HG02571 (cell line): ENCODE measurements at regions not wholly inside any gene's neighbourhood (a gene's known extent, or its start where the extent isn't known, plus 50 kb on each side); places are given as distances from the start of the nearest gene placed in this dataset.
"Not testable (repeated sequence)": the region's sequence is repeated elsewhere in the genome, so short reads cannot be mapped to it uniquely, and the experiment has no call there.

ENCODE experiments used
- ATAC-seq: cut with Tn5 transposase; IDR thresholded peaks from one replicate; pipeline ENCODE4 v1.9.1; 2021; ENCODE audit warnings: mild to moderate bottlenecking, moderate library complexity; ENCODE audit not compliant: unreplicated experiment

DNA sequence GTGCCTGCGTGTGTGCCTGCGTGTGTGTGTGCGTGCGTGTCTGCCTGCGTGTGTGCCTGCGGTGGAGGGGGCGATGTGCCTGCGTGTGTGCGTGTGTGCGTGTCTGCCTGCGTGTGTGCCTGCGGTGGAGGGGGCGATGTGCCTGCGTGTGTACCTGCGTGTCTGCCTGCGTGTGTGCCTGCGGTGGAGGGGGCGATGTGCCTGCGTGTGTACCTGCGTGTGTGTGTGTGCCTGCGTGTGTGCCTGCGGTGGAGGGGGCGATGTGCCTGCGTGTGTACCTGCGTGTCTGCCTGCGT, 116.7 kb upstream of the ZNF516 start:
- ATAC-seq = not testable (repeated sequence)

DNA sequence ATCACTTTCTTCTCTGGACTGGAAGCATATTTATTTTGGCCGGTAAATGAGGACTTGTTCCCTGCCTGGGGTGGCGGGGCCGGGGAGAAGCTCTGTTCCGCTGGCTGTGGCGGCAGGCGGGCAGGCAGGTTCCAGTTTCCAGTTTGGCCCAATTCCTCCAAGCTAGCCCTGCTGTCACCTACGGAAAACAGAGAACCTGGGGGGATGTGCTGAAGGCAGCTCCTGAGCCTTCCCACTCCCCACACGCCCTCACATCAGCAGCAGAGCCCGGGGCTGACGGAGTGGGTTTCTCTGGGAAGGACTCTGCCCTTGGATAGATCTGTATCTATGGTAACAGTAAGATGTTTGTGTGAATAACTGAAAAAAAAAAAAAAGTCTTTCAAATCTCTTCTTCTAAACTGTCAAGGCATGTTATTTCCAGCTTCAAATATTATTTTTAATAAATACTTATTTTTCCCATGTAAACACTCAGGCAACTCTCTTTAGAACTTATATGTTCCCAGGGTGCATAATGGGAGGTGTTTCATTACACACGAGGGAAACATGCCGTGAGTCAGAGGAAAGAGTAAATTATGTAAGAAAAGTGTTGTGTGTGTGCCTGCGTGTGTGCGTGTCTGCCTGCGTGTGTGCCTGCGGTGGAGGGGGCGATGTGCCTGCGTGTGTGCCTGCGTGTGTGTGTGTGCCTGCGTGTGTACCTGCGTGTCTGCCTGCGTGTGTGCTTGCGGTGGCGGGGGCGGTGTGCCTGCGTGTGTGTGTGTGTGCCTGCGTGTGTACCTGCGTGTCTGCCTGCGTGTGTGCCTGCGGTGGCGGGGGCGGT, 116.1 kb upstream of the ZNF516 start:
- no peak for ATAC-seq

DNA sequence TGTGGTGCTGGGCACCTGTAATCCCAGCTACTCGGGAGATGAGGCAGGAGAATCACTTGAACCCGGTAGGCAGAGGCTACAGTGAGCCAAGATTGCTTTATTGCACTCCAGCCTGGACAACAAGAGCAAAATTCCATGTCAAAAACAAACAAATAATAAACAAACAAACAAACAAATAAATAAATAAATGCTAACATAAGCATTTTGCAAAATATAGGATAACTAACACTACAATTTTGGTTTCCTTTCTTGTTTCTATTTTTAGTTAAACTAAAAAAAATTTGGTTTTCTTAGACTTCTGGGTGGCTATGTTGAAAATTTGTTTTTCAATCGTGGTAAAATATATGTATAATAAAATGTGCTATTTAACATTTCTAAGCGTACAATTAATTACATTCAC, 115.0 kb upstream of the ZNF516 start:
- no peak for ATAC-seq

DNA sequence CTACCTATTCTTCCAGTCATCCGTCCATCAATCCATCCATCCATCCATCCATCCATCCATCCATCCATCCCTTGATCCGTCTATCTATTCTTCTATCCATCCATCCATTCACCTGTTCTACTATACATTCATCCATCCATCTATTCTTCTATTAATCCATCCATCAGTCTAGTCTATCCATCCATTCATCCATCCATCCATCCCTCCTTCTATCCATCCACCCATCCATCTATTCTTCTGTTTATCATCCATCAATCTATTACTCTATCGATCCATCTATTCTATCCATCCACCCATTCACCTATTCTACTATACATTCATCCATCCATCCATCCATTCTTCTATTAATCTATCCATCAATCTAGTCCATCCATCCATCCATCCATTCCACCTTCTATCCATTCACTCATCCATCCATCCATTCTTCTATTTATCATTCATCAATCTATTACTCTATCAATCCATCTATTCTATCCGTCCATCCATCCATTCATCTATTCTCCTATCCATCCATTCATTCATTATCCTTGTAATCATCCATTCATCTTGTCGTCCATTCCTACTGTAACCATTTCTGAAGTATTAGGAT, 110.4 kb upstream of the ZNF516 start:
- ATAC-seq = no peak

DNA sequence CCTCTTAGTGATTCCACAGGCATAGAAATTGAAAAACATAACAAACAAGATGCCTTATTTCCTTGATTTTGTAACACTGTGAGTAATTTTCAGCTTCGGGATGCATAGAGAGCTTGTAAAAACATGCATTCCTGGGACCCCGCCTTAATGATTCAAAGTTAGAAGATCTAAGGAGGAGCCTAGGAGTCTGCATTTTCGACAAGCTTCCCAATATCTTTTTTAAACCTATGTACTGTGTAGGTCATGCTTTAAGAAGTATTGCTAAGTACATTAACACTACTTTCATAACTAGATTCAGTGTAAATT, 109.8 kb upstream of the ZNF516 start:
- ATAC-seq = no peak

DNA sequence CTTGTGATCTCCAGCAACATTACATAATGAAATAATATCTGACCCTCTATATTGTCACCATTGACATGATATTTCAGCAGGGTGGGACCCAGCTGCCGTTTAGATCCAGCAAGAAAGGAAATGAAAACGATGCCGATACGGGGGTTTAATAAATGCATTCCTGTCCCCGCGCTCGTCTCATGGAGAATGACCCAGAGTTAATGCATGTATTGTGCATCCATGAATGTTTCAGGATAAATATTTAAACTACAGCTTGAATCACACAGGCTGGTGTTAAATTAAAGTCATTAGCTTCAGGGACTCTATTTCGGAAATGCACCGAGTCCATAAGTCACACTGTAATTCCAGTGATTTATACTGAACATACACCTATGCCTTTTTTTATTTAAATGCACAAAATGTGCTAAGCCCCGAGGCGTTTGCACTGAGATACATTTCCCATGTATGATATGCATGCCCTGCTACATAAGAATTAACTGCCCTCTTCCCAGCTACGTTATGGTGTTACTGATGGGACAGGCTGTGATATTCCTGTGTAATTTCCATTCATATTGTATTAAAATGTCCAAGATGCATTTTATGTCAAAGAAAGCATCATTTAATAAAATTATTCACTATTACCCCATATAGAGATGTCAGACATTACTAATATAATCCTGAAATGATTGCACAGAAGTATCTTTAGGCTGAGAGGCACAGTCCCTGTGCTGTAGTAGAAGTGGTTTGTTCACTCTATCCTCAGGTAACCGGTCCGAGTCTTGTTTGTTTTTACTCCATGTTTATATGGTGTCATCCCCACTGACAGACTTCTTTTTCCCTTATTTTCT, 109.3 kb upstream of the ZNF516 start:
- ATAC-seq = no peak

DNA sequence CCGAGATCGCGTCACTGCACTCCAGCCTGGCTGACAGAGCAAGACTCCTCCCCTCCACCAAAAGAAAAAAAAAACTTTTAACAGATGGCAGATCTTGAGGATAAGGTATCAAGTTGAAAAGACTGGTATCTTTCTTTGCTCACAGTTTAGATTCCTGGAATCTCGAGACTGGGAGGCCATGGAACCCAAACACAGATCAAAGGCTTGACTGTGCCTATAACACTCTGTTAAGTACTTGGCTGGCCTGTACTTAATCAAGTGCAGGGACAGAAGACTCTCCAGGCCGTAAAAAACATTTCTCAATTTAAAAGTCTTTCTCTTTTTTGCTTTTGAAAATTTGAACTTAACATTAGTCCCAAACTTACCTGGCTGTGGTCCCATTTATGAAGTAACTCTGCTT, 107.1 kb upstream of the ZNF516 start:
- ATAC-seq = no peak

DNA sequence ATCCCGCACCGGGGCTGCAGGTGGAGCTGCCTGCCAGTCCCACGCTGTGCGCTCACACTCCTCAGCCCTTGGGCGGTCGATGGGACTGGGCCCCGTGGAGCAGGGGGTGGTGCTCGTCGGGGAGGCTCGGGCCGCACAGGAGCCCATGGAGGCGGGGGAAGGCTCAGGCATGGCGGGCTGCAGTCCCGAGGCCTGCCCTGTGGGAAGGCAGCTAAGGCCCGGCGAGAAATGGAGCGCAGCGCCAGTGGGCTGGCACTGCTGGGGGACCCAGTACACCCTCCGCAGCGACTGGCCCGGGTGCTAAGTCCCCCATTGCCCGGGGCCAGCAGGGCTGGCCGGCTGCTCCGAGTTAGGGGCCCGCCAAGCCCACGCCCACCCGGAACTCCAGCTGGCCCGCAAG, 105.0 kb upstream of the ZNF516 start:
- not testable (repeated sequence) for ATAC-seq

DNA sequence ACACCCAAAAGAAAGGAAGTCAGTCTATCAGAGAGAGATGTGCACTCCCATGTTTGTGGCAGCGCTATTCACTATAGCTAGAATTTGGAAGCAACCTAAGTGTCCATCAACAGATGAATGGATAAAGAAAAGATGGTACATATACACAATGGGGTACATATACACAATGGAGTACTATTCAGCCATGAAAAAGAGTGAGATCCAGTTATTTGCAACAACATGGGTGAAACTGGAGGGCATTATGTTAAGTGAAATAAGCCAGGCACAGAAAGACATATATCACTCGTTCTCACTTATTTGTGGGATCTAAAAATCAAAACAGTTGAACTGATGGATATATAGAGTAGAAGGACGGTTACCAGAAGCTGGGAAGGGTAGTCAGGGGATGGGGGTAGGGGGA, 99.9 kb upstream of the ZNF516 start:
- ATAC-seq = no peak

DNA sequence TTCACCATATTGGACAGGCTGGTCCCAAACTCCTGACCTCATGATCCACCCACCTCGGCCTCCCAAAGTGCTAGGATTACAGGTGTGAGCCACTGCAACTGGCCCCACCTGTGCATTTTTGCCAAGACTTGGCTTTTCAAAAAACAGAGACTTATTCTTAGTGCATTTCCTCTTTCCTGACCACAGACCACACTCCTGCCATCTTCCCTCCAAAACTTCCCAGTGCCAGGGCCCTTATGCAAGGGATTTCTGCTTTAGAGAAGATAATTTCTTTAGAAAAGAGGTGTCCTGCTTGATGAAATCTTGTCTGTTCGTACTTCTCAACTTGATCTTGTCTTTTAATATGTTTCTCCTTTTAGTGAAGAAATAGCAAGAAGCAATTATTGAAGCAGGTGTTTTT, 98.8 kb upstream of the ZNF516 start:
- ATAC-seq = no peak

DNA sequence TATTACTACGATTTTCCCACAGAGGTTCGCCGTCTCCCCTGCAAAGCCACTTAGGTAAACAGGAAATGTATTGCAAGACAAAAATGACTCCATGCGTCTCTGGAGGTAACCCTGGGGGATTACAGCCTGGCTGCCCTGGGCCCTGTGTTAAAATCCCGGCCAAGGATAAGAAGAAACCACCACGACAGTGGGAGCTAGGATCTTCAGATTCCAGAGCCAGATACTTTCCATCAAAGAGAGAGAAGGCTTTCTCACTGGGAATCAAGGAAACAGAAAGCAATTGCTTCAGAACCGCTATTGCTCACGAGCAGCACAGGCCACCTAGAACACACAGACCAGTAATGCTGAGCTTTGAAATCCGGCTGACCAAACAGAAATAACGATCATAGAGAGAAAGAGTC, 97.9 kb upstream of the ZNF516 start:
- ATAC-seq = no peak

DNA sequence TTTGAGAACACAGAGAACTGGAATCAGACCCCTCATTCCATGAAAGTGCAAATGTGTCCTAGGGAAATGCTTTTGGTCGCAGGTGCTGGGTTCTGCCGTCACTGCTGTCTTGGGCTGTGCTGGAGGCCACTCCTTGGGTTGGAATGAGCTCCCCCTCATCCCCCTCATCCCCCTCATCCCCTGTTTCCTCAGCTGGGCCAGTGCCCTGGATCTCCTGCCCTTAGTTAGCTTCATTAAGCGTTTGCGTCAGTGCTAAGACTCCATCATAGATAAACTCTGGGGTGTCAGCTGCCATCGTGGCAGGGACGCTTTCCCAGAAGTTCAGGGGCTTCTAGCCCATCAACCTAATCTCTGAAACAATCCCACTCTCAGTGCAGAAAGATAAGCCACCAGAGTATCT, 97.1 kb upstream of the ZNF516 start:
- ATAC-seq = no peak

DNA sequence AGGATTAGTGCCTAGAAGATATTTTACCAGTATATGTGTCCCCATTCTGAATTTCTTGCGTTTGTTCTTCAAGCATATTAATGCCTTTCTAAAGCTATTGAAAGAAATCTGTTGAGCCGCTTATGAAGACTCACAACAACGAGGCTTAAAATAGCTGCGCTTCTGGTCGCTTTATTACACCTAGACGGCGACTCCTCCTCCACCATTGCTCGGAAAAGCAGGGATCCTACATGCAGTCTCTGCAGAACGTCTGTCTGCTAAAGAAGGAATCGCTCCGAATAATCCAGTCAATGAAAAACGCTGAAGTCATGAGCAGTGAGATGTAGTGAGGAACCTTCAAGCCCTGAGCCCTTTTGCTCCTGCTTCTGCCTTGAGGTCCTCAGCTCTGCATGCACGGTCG, 94.8 kb upstream of the ZNF516 start:
- no peak for ATAC-seq

DNA sequence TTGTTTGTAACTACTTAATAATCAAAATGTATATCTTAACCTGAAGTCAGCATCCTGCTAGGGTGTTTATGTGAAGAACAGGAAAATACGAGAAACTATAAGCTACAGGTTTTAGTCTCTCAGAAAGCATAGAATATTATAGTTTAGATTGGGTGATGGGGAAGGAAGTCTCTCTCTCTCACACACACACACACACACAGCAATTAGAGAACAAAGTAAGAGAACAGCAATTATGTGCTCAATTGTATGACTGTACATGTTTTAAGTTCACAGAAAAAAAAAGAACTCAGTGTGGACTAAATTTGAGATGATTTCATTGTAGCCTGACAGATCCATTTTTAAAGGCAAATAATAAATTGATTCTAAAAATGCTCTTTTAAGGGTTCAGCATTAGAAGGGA, 94.3 kb upstream of the ZNF516 start:
- no peak for ATAC-seq

DNA sequence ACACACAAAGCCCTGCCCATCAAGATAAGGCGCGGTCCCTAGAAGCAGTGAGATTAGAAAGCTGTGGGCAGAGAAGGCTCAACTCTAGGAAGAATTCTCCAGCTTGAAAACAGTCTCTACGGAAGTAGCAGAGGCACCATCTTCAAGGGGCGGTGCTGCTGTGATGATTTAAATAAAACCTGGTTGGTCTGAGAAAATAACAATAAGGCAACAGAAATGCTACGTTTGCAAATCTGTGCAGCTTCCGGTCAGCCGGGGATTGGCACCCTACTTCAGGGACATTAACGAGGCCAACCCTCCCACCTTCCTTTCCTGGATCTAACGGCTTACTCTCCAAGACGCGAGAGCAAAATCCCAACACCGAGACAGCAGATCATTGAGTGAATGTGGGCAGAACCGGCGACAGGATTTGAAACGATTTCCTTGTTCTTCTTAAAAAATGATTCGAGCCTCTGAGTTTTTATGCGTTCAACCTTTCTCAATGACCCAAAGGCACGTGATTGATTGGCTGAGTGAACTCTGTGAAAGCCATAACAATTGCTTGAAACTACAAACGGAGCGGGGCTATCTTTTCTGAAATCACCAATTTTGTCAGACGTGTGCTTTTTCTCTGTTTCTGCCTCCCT, 93.7 kb upstream of the ZNF516 start:
- ATAC-seq = no peak

DNA sequence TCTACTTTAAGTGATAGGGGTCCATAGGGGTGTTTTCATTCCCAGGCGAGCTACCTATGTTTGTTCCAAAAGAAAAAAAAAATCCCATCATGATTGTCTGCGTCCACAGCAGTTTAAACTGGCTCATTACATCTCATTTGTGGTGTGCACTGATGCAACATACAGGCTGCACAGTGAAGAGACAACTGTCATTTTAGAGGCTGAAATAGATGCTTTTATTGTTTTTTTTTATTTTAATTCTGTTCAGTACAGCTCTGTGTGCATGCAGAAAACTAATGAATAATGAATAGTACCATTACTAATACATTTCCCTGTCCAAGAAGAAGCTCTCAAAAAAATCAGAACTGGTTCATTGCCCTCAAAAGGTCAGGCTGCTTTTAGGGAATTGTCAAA, 92.8 kb upstream of the ZNF516 start:
- no peak for ATAC-seq

DNA sequence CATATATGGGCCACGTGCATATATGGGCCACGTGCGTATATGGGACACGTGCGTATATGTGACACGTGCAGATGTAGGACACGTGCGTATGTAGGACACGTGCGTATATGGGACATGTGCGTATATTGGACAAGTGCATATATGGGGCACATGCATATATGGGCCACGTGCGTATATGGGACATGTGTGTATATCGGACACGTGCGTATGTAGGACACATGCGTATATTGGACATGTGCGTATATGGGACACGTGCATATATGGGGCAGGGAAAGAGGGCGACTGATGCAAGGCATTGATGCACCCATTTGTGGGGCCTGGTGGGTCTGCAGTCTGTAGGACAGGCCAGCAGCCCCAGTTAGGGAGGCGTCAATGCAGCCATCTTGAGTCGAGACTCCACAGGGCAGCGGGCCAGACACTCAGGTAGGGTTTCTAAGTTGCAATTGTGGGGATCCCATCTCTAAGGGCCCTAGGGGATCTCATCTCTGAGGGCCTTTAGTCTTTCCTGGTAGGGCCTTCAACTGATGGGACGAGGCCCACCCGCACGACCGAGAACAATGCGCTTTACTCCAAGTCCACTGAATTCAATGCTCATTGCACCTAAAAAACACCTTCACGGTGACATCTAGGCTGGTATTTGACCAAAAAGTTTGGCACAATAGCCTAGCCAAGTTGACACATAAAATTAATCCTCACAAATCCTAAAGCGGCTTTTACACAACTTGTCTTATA, 92.3 kb upstream of the ZNF516 start:
- no peak for ATAC-seq

DNA sequence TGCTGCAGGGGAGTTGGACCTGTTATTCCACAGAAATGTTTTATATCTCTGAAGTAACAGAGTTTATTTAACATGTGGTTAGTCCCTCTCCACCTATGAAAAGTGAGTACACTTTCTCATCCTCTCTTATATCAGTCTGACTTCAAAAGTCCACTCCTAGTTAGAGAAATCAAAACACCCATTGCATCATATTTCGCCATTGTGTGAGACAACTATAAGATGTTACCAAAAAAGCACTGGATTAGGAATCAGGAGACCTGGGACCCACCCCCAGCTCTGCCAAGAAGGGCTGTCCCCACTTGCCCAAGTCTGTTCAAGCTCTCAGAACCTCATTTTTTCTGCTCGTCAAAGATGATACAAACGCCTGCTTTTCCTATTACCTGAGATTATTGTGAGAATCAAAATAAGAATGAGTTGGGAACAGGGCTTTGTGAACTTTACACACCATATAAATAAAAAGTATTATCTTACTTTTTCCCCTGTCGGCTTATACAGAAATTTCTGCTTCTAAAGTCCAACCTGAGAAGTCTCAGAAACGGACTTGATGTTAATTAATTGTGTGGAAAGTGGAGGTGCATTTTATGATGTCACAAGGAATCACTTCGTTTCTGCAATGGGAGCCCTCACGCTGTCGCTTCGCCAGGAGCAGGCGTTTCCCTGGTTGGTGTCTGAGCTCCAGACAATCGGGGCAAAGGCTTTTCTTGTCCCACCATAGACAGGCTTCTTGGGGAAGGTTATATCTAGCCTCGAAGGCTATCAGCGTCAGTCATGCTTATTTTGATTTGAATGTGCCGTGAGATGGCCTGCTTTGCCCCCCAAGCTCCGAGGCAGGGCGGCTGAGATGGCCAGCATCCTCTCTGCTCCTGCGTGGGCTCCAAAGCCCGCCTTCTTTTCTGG, 89.6 kb upstream of the ZNF516 start:
- ATAC-seq = no peak

DNA sequence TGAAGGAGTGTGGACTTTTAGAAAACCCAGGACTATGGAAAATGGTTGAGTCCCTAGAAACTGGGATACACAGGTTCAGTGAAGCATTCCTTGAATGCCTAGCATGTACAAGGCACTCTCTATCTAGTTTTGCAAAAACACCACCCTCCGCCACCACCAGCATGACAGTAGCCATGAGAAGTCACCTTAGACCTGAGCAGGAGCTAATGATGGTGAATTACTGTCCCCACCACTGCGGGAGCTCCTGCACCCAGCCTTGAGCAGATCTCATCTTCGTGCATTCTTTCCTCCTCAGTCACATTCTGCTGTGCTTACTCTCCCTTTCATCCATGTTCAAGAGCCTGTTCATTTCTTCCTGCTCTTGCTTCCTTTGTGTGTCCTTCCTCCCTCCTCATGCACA, 86.2 kb upstream of the ZNF516 start:
- no peak for ATAC-seq

DNA sequence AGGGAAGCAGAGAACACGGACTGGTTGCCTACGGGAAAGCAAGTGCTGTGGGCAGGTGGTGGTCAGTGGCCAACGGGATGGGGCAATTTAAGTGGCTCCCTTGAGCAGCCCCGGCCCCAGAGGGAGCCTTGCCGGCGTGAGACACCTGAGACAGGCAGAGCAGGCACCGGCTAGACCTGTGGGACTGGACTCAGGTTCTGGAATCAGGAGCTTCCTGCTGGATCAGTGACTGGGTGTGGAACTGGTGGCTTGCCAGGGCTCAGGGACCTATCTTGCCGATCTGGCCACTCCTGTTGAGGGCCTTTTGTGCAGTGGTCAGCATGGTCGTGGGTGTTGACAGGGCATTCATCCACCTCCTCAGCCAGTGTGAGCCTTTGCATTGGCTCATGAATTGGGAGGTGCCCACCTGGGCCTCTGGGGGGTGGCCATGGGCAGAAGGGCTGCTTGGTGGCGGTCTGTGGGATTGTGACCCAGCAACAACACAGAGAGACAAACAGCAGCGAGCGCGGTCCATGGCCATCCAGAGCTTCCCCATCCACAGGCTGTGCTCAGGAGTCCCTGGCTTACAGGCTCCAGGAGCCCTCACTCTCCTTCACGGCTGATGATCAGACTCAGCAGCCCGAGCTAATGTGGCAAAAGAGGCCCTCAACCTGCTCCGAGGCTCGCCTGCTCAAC, 85.4 kb upstream of the ZNF516 start:
- ATAC-seq = no peak
